ENCODE measurements at regions not wholly inside any gene's neighbourhood (a gene's known extent, or its start where the extent isn't known, plus 50 kb on each side); places are given as distances from the start of the nearest gene placed in this dataset.
"Not testable (repeated sequence)": the region's sequence is repeated elsewhere in the genome, so short reads cannot be mapped to it uniquely, and the experiment has no call there.

DNA sequence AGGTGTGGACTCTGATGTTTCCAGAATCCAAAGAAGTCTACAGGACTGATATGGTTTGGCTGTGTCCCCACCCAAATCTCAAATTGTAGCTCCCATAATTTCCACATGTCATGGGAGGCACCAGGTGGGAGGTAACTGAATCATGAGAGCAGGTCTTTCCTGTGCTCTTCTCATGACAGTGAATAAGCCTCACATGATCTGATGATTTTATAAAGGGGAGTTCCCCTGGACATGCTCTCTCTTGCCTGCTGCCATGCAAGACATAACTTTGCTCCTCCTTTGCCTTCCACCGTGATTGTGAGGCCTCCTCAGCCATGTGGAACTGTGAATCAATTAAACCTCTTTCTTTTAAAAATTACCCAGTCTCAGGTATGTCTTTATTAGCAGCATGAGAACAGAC lies 1205.3 kb downstream of the SLC16A7 start:
- not testable (repeated sequence) for DNase-seq

- DNase-seq, result no peak
Measured at GRCh38 chr12:60803147-60803546, 1207.3 kb downstream of the SLC16A7 start.

DNA sequence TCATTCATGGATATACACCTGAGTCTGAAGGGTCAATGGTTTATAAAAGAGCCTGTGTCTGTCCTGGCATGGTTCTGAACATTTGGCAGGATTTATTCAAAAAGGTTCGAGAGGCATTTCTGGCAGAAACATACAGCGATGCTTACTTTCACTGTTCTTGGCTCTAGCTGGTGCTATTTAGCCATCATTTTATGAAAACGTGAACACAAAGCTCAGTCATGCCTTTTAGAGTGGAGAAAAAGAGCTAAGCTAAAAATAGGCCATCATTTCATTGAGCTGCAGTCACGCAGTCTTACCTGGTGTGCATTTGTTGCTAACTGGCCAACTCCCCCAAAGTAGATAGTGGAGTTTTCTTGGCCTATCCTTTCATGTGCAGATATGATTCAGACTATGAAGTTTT lies 1209.5 kb downstream of the SLC16A7 start:
- DNase-seq, result no peak

DNA sequence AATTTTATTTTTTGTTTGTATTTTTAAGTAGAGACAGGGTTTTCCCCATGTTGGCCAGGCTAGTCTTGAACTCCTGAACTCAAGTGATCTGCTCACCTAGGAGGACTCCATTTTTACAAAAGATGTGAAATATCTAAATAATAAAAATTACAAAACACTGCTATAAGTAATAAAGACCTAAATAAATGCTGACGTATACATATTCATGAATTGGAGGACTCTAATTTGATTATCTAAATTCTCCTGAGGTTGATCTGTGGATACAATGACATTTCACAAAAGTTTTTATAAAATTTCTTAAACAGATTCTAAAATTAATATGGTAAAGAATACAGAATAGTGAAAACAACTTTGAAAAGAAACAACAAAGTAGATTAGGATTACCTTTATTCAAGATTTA lies 1224.0 kb downstream of the SLC16A7 start:
- DNase-seq, result no peak

DNA sequence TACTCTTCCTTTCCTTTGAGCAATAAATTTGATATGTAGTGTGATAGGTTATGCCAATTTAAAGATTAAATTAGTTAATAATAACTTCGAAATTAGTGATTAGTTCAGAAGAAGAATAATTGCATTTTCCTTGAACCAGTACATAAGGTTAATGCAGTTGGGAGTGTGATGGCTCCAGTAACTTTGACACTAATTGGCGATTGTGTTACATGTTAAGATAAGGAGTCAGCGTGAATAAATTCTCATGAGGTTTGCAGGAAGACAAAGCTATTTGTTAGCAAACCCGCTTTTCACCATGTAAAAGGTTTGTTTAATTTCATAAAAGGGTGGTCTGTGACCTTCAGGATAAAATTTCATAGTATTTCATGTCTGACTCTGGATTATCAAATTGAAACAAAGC lies 1226.8 kb downstream of the SLC16A7 start:
- no peak for DNase-seq

GRCh38 chr12:60830381-60830780 lies 1234.6 kb downstream of the SLC16A7 start:
- DNase-seq, result no peak

DNA sequence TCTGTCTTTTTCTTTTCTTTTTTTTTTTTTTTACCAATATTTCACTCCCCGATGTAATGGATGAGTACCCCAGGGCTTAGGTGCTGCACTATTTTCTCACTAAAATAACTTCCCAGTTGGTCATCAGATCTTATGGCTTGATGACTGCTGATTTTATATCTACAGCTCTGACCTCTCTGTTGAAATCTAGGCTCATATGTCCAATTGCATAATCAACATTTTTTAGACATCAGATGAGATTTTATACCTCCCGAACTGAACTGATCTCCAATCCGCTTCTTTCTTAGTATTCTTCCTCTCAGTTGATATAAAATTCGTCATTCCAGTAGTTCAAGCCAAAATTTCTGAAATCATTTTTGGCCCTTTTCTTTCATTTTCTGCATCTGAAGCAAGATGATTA lies 1236.5 kb downstream of the SLC16A7 start:
- no peak for DNase-seq

DNA sequence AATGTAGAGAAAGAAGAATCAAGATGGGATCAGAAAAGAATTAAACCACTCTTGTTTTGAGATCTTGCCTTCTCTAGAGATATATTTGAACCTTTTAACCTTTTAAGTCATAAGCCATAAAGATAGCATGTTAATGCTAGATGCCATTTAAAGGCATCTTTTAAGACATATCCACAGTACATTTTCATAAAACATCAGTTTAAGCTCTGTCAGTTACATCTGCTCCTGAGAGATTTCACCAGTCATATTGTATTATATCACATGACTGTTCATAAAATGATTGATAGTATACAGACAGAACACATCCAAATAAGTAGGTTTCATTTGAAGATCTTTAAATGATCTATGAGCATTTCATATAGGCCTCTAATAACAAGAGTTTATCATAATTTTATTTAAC lies 1238.5 kb downstream of the SLC16A7 start:
- DNase-seq, result no peak

- no peak for DNase-seq
Measured at GRCh38 chr12:60834806-60835205, 1239.0 kb downstream of the SLC16A7 start.

DNA sequence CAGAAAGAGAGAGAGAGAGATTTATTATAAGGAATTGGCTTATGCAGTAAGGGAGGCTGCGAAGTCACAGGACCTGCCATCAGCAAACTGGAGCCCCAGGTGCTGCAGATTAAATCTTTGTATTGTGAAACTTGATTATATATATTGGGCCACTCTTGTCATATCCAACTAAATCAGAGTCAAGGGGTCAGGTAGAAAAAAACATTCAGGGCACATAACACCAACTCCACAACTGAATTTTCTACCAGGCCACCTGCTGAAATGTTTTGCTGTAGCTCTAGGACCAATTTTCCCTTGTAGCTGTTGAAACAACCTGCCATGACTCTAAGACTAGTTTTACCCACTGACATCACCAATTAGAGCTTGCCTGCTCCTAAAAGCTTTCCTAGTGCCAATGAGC lies 1240.8 kb downstream of the SLC16A7 start:
- DNase-seq, result no peak

- DNase-seq, result no peak
Measured at GRCh38 chr12:60842181-60842580, 1246.4 kb downstream of the SLC16A7 start.

- no peak for DNase-seq
Measured at GRCh38 chr12:60844101-60844500, 1248.3 kb downstream of the SLC16A7 start.

DNA sequence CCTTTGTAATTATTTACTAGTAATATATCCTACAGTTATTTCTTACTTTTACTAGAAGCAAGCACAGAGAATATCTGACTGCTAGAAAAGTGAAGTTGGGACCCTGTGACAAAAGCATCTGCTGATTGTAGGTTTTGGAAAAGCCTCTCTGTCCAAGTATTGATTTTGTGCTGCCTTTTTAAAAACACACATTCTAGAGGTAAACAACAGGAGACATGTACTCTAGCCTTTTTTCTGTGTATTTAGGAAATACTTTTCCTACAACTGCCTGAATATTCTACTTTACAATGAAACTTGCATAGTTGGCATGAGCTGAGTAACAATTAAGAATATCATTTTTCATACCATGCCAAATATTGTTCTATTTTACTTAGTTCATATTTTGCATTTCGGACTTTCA lies 1249.0 kb downstream of the SLC16A7 start:
- no peak for DNase-seq

DNA sequence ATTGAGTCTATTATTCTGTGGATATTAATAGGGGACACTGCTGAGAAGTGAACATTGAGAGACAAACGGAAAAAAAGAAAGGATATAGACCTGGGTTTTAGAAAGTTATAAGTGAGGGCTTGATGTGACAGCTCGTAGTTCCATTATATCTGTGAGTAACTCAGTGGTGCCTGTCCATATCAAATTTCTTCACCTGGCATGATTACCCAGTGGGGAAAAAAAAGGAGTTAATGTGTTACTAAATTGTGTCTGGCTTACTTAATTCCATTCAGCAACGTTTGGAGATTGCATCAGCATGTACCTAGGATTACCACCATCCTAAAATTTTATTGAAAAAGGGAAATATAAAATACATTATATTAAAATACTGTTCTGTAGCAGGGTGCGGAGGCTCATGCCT lies 1249.9 kb downstream of the SLC16A7 start:
- no peak for DNase-seq

DNA sequence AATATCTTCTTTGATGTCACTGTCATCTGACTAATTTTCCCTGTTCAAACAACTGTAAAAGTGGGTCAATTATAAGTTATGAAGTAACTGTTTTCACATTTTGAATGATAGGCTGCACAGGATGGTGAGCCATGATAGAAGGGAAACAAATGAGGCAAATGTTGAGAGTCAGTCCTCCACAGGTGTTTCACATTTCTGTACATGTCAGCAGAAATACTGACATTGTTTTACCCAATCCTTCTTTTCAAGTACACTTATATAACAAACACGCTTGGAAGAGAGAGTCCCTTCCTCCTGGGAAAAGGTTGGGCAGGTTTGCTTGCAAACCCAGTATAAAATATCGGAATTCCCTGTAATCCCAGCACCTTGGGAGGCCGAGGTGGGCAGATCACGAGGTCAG lies 1251.5 kb downstream of the SLC16A7 start:
- DNase-seq, result no peak

- DNase-seq, result no peak
Measured at GRCh38 chr12:60849723-60850122, 1253.9 kb downstream of the SLC16A7 start.

GRCh38 chr12:60853407-60853806 lies 1257.6 kb downstream of the SLC16A7 start:
- no peak for DNase-seq

- no peak for DNase-seq
Measured at GRCh38 chr12:60863421-60863820, 1267.6 kb downstream of the SLC16A7 start.

- DNase-seq, result no peak
Measured at GRCh38 chr12:60872219-60872618, 1276.4 kb downstream of the SLC16A7 start.

DNA sequence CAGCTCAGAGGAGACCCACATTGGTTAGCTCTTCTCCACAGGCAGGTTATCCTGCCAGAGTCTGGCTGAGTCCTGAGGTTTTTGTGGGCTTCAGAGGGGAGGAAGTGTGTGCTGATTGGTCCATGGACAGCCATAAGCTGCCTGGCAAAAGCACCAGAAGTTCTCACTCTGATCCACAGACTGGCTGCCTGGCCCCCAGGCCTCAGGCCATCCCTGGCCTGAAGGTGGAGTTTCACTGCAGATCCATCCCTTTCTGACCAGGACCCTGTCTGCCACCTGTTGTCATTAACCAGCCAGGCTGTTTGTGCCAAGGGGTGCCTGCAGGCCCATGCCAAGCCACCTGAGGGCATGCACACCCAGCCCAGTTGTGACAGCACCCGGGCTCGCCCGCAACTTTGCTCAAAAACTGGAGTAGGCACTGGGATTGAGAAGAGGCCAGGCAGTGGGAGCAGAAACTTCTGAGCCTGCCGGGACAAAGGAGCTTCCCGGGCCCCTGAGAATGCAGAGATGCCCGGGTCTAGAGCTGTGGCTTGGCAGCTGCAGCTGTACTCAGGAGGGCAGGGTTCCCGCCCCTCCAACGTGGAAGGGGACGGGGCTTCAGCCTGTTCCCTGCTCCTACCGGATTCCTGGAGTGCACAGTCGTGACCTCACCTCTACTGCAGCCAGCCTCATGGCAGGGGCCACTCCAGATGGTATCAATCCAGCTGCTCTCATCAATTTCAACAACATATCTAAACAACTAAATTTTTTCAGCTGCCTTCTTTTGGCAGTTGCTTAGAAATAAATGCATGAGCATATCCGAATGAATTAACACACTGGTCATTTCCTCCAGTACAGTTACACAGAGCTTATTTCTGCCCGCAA lies 1277.3 kb downstream of the SLC16A7 start:
- DNase-seq, result no peak

- DNase-seq, result no peak
Measured at GRCh38 chr12:60874091-60874490, 1278.3 kb downstream of the SLC16A7 start.

- DNase-seq, result no peak
Measured at GRCh38 chr12:60920841-60921495, 1325.1 kb downstream of the SLC16A7 start.

- DNase-seq, result no peak
Measured at GRCh38 chr12:60921541-60921940, 1325.7 kb downstream of the SLC16A7 start.

GRCh38 chr12:60926256-60926655 lies 1330.4 kb downstream of the SLC16A7 start:
- no peak for DNase-seq

DNA sequence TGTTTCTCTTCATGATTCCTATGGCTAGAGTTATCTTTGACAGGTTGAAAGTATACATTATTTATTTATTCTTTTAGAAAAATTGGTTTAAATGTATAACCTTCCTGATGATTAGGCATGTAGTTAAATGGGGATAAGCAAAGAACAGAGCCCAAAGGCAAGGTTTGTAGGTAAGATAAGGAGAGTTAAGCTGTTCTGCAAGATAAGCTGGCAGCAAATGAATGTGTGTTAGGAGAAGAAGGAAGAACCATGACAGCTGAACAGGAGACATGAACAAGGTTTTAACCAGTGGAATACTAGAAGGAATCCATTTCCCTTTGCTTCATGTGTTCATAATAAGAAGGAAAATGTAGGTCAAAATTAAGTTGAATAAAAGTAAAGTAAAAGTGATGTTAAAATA lies 1330.1 kb upstream of the USP15 start:
- DNase-seq, result no peak
